ENCODE measurements at regions not wholly inside any gene's neighbourhood (a gene's known extent, or its start where the extent isn't known, plus 50 kb on each side); places are given as distances from the start of the nearest gene placed in this dataset.

DNA sequence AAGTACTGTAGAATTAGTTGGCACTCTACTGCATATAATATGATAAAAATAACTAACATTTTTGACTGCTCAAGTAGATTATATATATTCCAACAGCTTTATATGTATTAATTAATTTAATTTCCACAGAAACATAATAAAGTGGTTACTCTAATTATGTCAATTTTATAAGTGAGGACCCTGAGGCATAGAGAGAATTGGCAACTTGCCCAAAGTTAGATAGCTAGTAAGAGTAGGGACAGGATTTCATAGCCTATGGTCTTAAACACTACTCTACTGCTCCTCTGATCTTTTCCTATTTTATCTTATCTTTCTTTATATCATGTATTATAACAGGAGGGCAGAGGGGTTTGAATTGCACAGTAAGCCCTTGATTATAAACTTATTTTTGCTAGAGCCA is 418.7 kb upstream of the SGO1 start:
- TF ChIP-seq, protein P1, sequence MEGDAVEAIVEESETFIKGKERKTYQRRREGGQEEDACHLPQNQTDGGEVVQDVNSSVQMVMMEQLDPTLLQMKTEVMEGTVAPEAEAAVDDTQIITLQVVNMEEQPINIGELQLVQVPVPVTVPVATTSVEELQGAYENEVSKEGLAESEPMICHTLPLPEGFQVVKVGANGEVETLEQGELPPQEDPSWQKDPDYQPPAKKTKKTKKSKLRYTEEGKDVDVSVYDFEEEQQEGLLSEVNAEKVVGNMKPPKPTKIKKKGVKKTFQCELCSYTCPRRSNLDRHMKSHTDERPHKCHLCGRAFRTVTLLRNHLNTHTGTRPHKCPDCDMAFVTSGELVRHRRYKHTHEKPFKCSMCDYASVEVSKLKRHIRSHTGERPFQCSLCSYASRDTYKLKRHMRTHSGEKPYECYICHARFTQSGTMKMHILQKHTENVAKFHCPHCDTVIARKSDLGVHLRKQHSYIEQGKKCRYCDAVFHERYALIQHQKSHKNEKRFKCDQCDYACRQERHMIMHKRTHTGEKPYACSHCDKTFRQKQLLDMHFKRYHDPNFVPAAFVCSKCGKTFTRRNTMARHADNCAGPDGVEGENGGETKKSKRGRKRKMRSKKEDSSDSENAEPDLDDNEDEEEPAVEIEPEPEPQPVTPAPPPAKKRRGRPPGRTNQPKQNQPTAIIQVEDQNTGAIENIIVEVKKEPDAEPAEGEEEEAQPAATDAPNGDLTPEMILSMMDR (IDR thresholded peaks at IDR 0.05), result no peak
- no peak for TF ChIP-seq POLR2A (IDR thresholded peaks at IDR 0.05)

All from thyroid gland (tissue), 4 donors.